K562 (cell line): ENCODE measurements at regions not wholly inside any gene's neighbourhood (a gene's known extent, or its start where the extent isn't known, plus 50 kb on each side); places are given as distances from the start of the nearest gene placed in this dataset.

Source experiments
- ATAC-seq: fragments of 200-7000 bp; cut with Tn5 transposase; 3 replicates; pipeline ENCODE4 v1.9.1; 2020; ENCODE audit warnings: moderate library complexity
- BruUV-seq: library from RNA; stranded (reverse); fragments of 400-500 nt; replicated peaks from 2 replicates; lab custom pipeline; 2021; lab: Mats Ljungman, UMichigan
- CTCF ChIA-PET: fragments of 300-600 bp; formaldehyde crosslinking; extraction: SDS; loops from one replicate; lab custom pipeline; 2021; ENCODE audit warnings: low intra/inter-chr PET ratio; lab: Yijun Ruan, JAX
- POLR2A ChIA-PET: fragments of 300-600, 350-650 bp; sonication (Branson Sonifier 250); formaldehyde crosslinking; extraction: SDS; loops from one replicate; lab custom pipeline; 2021; ENCODE audit warnings: antibody characterized with exemption, inconsistent platforms; lab: Yijun Ruan, JAX
- DNase-seq, 4 experiments: peaks; one replicate each; pipeline versions ENCODE4 v3.0.0 to v3.0.0-alpha.2; 2011 to 2018; ENCODE audit warnings: low spot score in 3 of 4, mixed read lengths in 3 of 4; ENCODE audit errors: extremely low read depth in 1 of 4
- FAIRE-seq: peaks from 2 replicates; lab custom pipeline; 2011; peaks lifted over from hg19 to GRCh38; lab: Jason Lieb, UNC
- H2AFZ ChIP-seq: 2 replicates; pipeline ENCODE4 v1.6.0; 2011; ENCODE audit warnings: low read depth, low read length, control low read depth, inconsistent platforms
- H3K27ac ChIP-seq: fragments of 200-600 bp; 3 replicates; pipeline ENCODE4 v1.8.0; 2011; ENCODE audit warnings: low read depth, mild to moderate bottlenecking, control low read depth, inconsistent platforms, low read length, moderate library complexity, mixed read lengths; ENCODE audit errors: extremely low read depth
- H3K27me3 ChIP-seq, 2 experiments: fragments of 300-600 bp in 1 of 2; 2 replicates in 1 of 2; 3 replicates in 1 of 2; pipeline versions ENCODE4 v1.6.0 to v1.8.0; 2011; ENCODE audit warnings: inconsistent platforms in 2 of 2, low read length in 2 of 2, mild to moderate bottlenecking in 1 of 2, mixed read lengths in 1 of 2, moderate library complexity in 1 of 2; ENCODE audit not compliant: control insufficient read depth in 2 of 2, insufficient read depth in 2 of 2
- H3K36me3 ChIP-seq: fragments of 300-600 bp; 3 replicates; pipeline ENCODE4 v1.8.0; 2011; ENCODE audit warnings: mild to moderate bottlenecking, low read length, inconsistent platforms; ENCODE audit not compliant: control insufficient read depth, insufficient read depth
- H3K4me1 ChIP-seq, 2 experiments: fragments of 200-600 bp in 1 of 2; replicated peaks in 1 of 2; 2 replicates in 1 of 2; 3 replicates in 1 of 2; pipeline versions ENCODE4 v1.5.1 to v1.8.0; 2011; ENCODE audit warnings: inconsistent platforms in 2 of 2, low read length in 2 of 2, mild to moderate bottlenecking in 1 of 2, mixed read lengths in 1 of 2, moderate library complexity in 1 of 2; ENCODE audit not compliant: control insufficient read depth in 2 of 2, insufficient read depth in 2 of 2
- H3K4me2 ChIP-seq: 2 replicates; pipeline ENCODE4 v1.6.1; 2011; ENCODE audit warnings: low read length, control low read depth, inconsistent platforms, mixed read lengths; ENCODE audit not compliant: insufficient read depth
- H3K4me3 ChIP-seq: fragments of 200-600 bp; sonication (generic), shearing (Covaris generic); 2 replicates; pipeline ENCODE4 v1.5.1; 2016; ENCODE audit warnings: control low read depth, inconsistent platforms
- H3K79me2 ChIP-seq: fragments of 200-600 bp; 3 replicates; pipeline ENCODE4 v1.8.0; 2011; ENCODE audit warnings: low read length, inconsistent platforms; ENCODE audit not compliant: control insufficient read depth, insufficient read depth
- H3K9ac ChIP-seq, 2 experiments: 2 replicates each; pipeline versions ENCODE4 v1.6.0 to v1.6.1; 2011; ENCODE audit warnings: low read depth in 2 of 2, low read length in 2 of 2, control low read depth in 1 of 2, inconsistent platforms in 1 of 2, mild to moderate bottlenecking in 1 of 2, mixed read lengths in 1 of 2; ENCODE audit not compliant: insufficient read depth in 1 of 2
- H3K9me1 ChIP-seq: one replicate; pipeline ENCODE4 v1.6.0; 2011; ENCODE audit warnings: inconsistent platforms, mild to moderate bottlenecking, low read length, moderate library complexity; ENCODE audit not compliant: control insufficient read depth, insufficient read depth
- H3K9me3 ChIP-seq: replicated peaks from 2 replicates; pipeline ENCODE4 v1.5.1; 2011; ENCODE audit warnings: low read depth, low read length, inconsistent platforms; ENCODE audit not compliant: control insufficient read depth, insufficient read depth
- H4K20me1 ChIP-seq: replicated peaks from 2 replicates; pipeline ENCODE4 v1.6.1; 2011; ENCODE audit warnings: low read length, inconsistent platforms, mixed read lengths; ENCODE audit not compliant: control insufficient read depth, insufficient read depth
- CHAMP1 ChIP-seq: fragments of 450-650 bp; IDR thresholded peaks from 2 replicates; pipeline ENCODE4 v1.6.1; 2016; ENCODE audit warnings: mild to moderate bottlenecking
- E2F3 ChIP-seq: fragments of 250-450 bp; sonication (Bioruptor Pico); IDR thresholded peaks from 2 replicates; pipeline ENCODE4 v1.4.0; 2020; ENCODE audit warnings: mild to moderate bottlenecking
- GABPB2 ChIP-seq: fragments of 250-450 bp; sonication (Bioruptor Pico); conservative IDR thresholded peaks from 2 replicates; pipeline ENCODE4 v1.5.1; 2021; ENCODE audit warnings: mild to moderate bottlenecking
- HMBOX1 ChIP-seq: sonication (generic); IDR thresholded peaks from 2 replicates; pipeline ENCODE4 v1.6.1; 2016
- HMGN3 ChIP-seq: IDR thresholded peaks from 2 replicates; pipeline ENCODE4 v1.6.1; 2011; ENCODE audit warnings: borderline replicate concordance, low read depth, mild to moderate bottlenecking, mixed read lengths, low read length; ENCODE audit not compliant: insufficient read length; ENCODE audit errors: extremely low read depth
- NELFE ChIP-seq: IDR thresholded peaks from 2 replicates; pipeline ENCODE4 v1.6.1; 2011; ENCODE audit warnings: mild to moderate bottlenecking; ENCODE audit not compliant: insufficient read depth, insufficient read length
- NFE2L1 ChIP-seq: fragments of 450-650 bp; IDR thresholded peaks from 2 replicates; pipeline ENCODE4 v1.6.1; 2016; ENCODE audit warnings: missing genetic modification characterization, low read depth, mild to moderate bottlenecking, missing compliant biosample characterization, moderate library complexity, borderline replicate concordance
- NRF1 ChIP-seq, 2 experiments: fragments of 450-650 bp; IDR thresholded peaks in 1 of 2; conservative IDR thresholded peaks in 1 of 2; 2 replicates each; pipeline ENCODE4 v1.6.1; 2014; ENCODE audit warnings: mild to moderate bottlenecking in 2 of 2
- POLR2G ChIP-seq: fragments of 200-400 bp; formaldehyde crosslinking; IDR thresholded peaks from 2 replicates; pipeline ENCODE4 v1.6.1; 2017; ENCODE audit warnings: low read depth, mild to moderate bottlenecking, antibody characterized with exemption, low read length, moderate library complexity
- SMAD2 ChIP-seq: fragments of 150-350 bp; IDR thresholded peaks from 2 replicates; pipeline ENCODE4 v1.6.1; 2014; ENCODE audit warnings: low read depth, mild to moderate bottlenecking, low read length
- THRAP3 ChIP-seq: fragments of 450-650 bp; IDR thresholded peaks from 2 replicates; pipeline ENCODE4 v1.6.1; 2016; ENCODE audit warnings: mild to moderate bottlenecking, inconsistent platforms, borderline replicate concordance
- USF1 ChIP-seq: sonication (generic); formaldehyde crosslinking; IDR thresholded peaks from 2 replicates; pipeline ENCODE4 v1.9.0; 2022; ENCODE audit warnings: mild to moderate bottlenecking, missing genetic modification reagents
- ZFP91 ChIP-seq: sonication (generic); formaldehyde crosslinking; IDR thresholded peaks from 2 replicates; pipeline ENCODE4 v1.8.0; 2022; ENCODE audit warnings: mild to moderate bottlenecking, missing genetic modification reagents
- ZNF589 ChIP-seq: fragments of 200-800 bp; sonication (Bioruptor generic); IDR thresholded peaks from 2 replicates; pipeline ENCODE4 v1.6.1; 2016; ENCODE audit warnings: low read depth, missing genetic modification characterization, missing compliant biosample characterization
- ZZZ3 ChIP-seq: fragments of 450-650 bp; IDR thresholded peaks from 2 replicates; pipeline ENCODE4 v1.6.1; 2016; ENCODE audit warnings: antibody characterized with exemption, mild to moderate bottlenecking, moderate library complexity
- WGBS: fragments of 100-300 bp; shearing (Covaris generic); methylation state at CpG from one replicate; pipeline ENCODE4 v1.1.6; 2016; ENCODE audit warnings: low coverage, mixed read lengths; ENCODE audit not compliant: insufficient coverage; ENCODE audit errors: missing lambda C conversion rate; 5-methylcytosine and 5-hydroxymethylcytosine counted together
- in situ Hi-C: fragments of 300-500 bp; cut with MboI; formaldehyde crosslinking; loops from 4 replicates; pipeline ENCODE4 v1.15.0; 2018; ENCODE audit warnings: inconsistent platforms, mixed read lengths
- intact Hi-C: fragments of 100-400 bp; cut with micrococcal nuclease; formaldehyde crosslinking; loops from 2 replicates; pipeline ENCODE4 v1.14.2; 2022

- BruUV-seq: no TSS peak
- H3K9ac ChIP-seq: no peak overlapping the region
- H3K4me1 ChIP-seq: peaks cover 0 to 27% of the 10 kb centered on the region in 2 experiments; a peak in 2 of 5 replicates
- H3K79me2 ChIP-seq: no peaks in the 10 kb centered on the region
- H3K9me3 ChIP-seq: no peaks in the 10 kb centered on the region
- WGBS: 44% methylated on average over 2 of the region's 2 CpGs
- in situ Hi-C loops: no loop called here
- no peak overlapping the region for H3K4me3 ChIP-seq
- no peak overlapping the region for H3K4me2 ChIP-seq
- H3K27ac ChIP-seq: no peak overlapping the region
- no peaks in the 10 kb centered on the region for H3K27me3 ChIP-seq
- intact Hi-C loops: no loop called here
- ChIA-PET CTCF (no interaction called here), POLR2A (no interaction called here)
- no peaks in the 10 kb centered on the region for H3K36me3 ChIP-seq
- peaks cover 2% of the 10 kb centered on the region for H3K9me1 ChIP-seq
- no peaks in the 10 kb centered on the region for H4K20me1 ChIP-seq
- DNase-seq (no peak), ATAC-seq (no peak), FAIRE-seq (no peak)
- TF ChIP-seq SMAD2 (no peak), THRAP3 (no peak), ZZZ3 (no peak), HMBOX1 (no peak), USF1 (no peak), ZFP91 (CRISPR knock-in tag) (no peak), ZNF589 (CRISPR knock-in tag) (no peak), HMGN3 (no peak), GABPB2 (CRISPR knock-in tag) (no peak), NRF1 (conservative IDR thresholded peaks at IDR 0.05 in 1 of 2, IDR thresholded peaks at IDR 0.05 in 1 of 2) (no peak), POLR2G (no peak), NELFE (no peak), NFE2L1 (tag) (no peak), E2F3 (no peak), CHAMP1 (no peak)
- H2AFZ ChIP-seq: no peak overlapping the region
Measured at GRCh38 chr6:50975216-50975615, 156.5 kb downstream of the TFAP2B start.
